ENCODE measurements at regions not wholly inside any gene's neighbourhood (a gene's known extent, or its start where the extent isn't known, plus 50 kb on each side); places are given as distances from the start of the nearest gene placed in this dataset.

GRCh38 chr3:102123590-102124190 is 274.4 kb downstream of the NFKBIZ start:
- DNase-seq = no peak

- no peak for DNase-seq
Measured at GRCh38 chr3:102124282-102124681, 275.0 kb downstream of the NFKBIZ start.

GRCh38 chr3:102124704-102125103 is 275.4 kb downstream of the NFKBIZ start:
- no peak for DNase-seq

GRCh38 chr3:102125197-102125993 is 276.1 kb downstream of the NFKBIZ start:
- DNase-seq = no peak

- DNase-seq = no peak
Measured at GRCh38 chr3:102125994-102126368, 276.7 kb downstream of the NFKBIZ start.

- no peak for DNase-seq
Measured at GRCh38 chr3:102129760-102130608, 280.7 kb downstream of the NFKBIZ start.

- DNase-seq = no peak
Measured at GRCh38 chr3:102132370-102132769, 283.1 kb downstream of the NFKBIZ start.

- DNase-seq = no peak
Measured at GRCh38 chr3:102133376-102133775, 284.1 kb downstream of the NFKBIZ start.

- no peak for DNase-seq
Measured at GRCh38 chr3:102135316-102135715, 286.0 kb downstream of the NFKBIZ start.

GRCh38 chr3:102136183-102136582 is 286.9 kb downstream of the NFKBIZ start:
- DNase-seq = no peak

- DNase-seq = no peak
Measured at GRCh38 chr3:102140116-102140515, 290.8 kb downstream of the NFKBIZ start.

GRCh38 chr3:102141096-102141927 is 292.0 kb downstream of the NFKBIZ start:
- no peak for DNase-seq

GRCh38 chr3:102141928-102142239 is 292.6 kb downstream of the NFKBIZ start:
- no peak for DNase-seq

- no peak for DNase-seq
Measured at GRCh38 chr3:102142379-102143060, 292.3 kb upstream of the ZPLD1 start.

GRCh38 chr3:102143536-102143935 is 291.3 kb upstream of the ZPLD1 start:
- DNase-seq = no peak

GRCh38 chr3:102144063-102144462 is 290.8 kb upstream of the ZPLD1 start:
- DNase-seq = no peak

- DNase-seq = no peak
Measured at GRCh38 chr3:102148598-102149337, 286.0 kb upstream of the ZPLD1 start.

- no peak for DNase-seq
Measured at GRCh38 chr3:102151935-102152334, 282.9 kb upstream of the ZPLD1 start.

GRCh38 chr3:102156426-102156825 is 278.4 kb upstream of the ZPLD1 start:
- no peak for DNase-seq

GRCh38 chr3:102158080-102158740 is 276.6 kb upstream of the ZPLD1 start:
- DNase-seq = no peak

- no peak for DNase-seq
Measured at GRCh38 chr3:102159810-102160451, 274.9 kb upstream of the ZPLD1 start.

Data from activated effector memory CD4-positive, alpha-beta T cell treated with anti-CD3 and anti-CD28 coated beads, Interleukin-2, amount 50 U/mL, for 16 hours (primary cell).